DND-41 (cell line): ENCODE measurements at regions not wholly inside any gene's neighbourhood (a gene's known extent, or its start where the extent isn't known, plus 50 kb on each side); places are given as distances from the start of the nearest gene placed in this dataset.

Experiments
- ATAC-seq: fragments of 200-7000 bp; cut with Tn5 transposase; 3 replicates; pipeline ENCODE4 v1.9.1; 2021; ENCODE audit warnings: low read depth; ENCODE audit not compliant: insufficient read depth
- DNase-seq: peaks from one replicate; pipeline ENCODE4 v3.0.0-alpha.2; 2020
- H2AFZ ChIP-seq: 2 replicates; pipeline ENCODE4 v1.6.0; 2012; ENCODE audit warnings: low read depth, low read length
- H3K27ac ChIP-seq: 2 replicates; pipeline ENCODE4 v1.5.1; 2012; ENCODE audit warnings: low read length, inconsistent platforms
- H3K27me3 ChIP-seq: fragments of 200-600 bp; sonication (generic); 2 replicates; pipeline ENCODE4 v1.6.0; 2012; ENCODE audit warnings: low read length, mild to moderate bottlenecking, inconsistent platforms; ENCODE audit not compliant: insufficient read depth, poor library complexity
- H3K36me3 ChIP-seq: 2 replicates; pipeline ENCODE4 v1.5.1; 2012; ENCODE audit warnings: low read length, inconsistent platforms; ENCODE audit not compliant: insufficient read depth
- H3K4me1 ChIP-seq: 2 replicates; pipeline ENCODE4 v1.5.1; 2012; ENCODE audit warnings: mild to moderate bottlenecking, low read length; ENCODE audit not compliant: insufficient read depth
- H3K4me2 ChIP-seq: 2 replicates; pipeline ENCODE4 v1.6.0; 2012; ENCODE audit warnings: mild to moderate bottlenecking, moderate library complexity, low read length, inconsistent platforms; ENCODE audit not compliant: insufficient read depth
- H3K4me3 ChIP-seq, 2 experiments: fragments of 200-600 bp in 1 of 2; shearing (Covaris generic) in 1 of 2; 2 replicates each; pipeline ENCODE4 v1.5.1; 2012 to 2016; ENCODE audit warnings: inconsistent platforms in 2 of 2, low read length in 2 of 2, mild to moderate bottlenecking in 2 of 2, low read depth in 1 of 2, moderate library complexity in 1 of 2
- H3K79me2 ChIP-seq: 2 replicates; pipeline ENCODE4 v1.6.0; 2012; ENCODE audit warnings: low read length, inconsistent platforms; ENCODE audit not compliant: insufficient read depth
- H3K9ac ChIP-seq: 2 replicates; pipeline ENCODE4 v1.6.0; 2012; ENCODE audit warnings: low read depth, mild to moderate bottlenecking, inconsistent platforms, low read length, moderate library complexity
- H3K9me3 ChIP-seq: 2 replicates; pipeline ENCODE4 v1.5.1; 2012; ENCODE audit warnings: low read length, moderate library complexity, mild to moderate bottlenecking, inconsistent platforms; ENCODE audit not compliant: insufficient read depth, severe bottlenecking
- H4K20me1 ChIP-seq: 2 replicates; pipeline ENCODE4 v1.6.0; 2012; ENCODE audit warnings: low read length; ENCODE audit not compliant: insufficient read depth
- CTCF ChIP-seq: IDR thresholded peaks from 2 replicates; pipeline ENCODE4 v1.5.1; 2012; ENCODE audit warnings: borderline replicate concordance, low read length, moderate library complexity, mild to moderate bottlenecking; ENCODE audit not compliant: poor library complexity, severe bottlenecking; ENCODE audit errors: extremely low read depth
- EZH2 ChIP-seq: IDR thresholded peaks from 3 replicates; pipeline ENCODE4 v1.6.1; 2012; ENCODE audit warnings: borderline replicate concordance, low read depth, mild to moderate bottlenecking, moderate library complexity, low read length, inconsistent platforms; ENCODE audit not compliant: severe bottlenecking

GRCh38 chr14:29282169-29282568 lies 515.6 kb downstream of the FOXG1 start:
- no peaks in the 10 kb centered on the region for H3K79me2 ChIP-seq
- H3K4me3 ChIP-seq, result no peak overlapping the region
- no peaks in the 10 kb centered on the region for H3K4me1 ChIP-seq
- H3K9me3 ChIP-seq, result no peaks in the 10 kb centered on the region
- H3K36me3 ChIP-seq, result no peaks in the 10 kb centered on the region
- no peak overlapping the region for H3K9ac ChIP-seq
- ATAC-seq, result no peak
- no peak overlapping the region for H2AFZ ChIP-seq
- H3K27ac ChIP-seq, result no peak overlapping the region
- H4K20me1 ChIP-seq, result no peaks in the 10 kb centered on the region
- H3K27me3 ChIP-seq, result no peaks in the 10 kb centered on the region
- TF ChIP-seq EZH2 (no peak), CTCF (no peak)
- no peak for DNase-seq
- H3K4me2 ChIP-seq, result no peak overlapping the region

GRCh38 chr14:29290441-29290840 lies 523.9 kb downstream of the FOXG1 start:
- H3K79me2 ChIP-seq, result no peaks in the 10 kb centered on the region
- H3K4me3 ChIP-seq, result no peak overlapping the region
- H3K27ac ChIP-seq, result no peak overlapping the region
- TF ChIP-seq EZH2, result no peak
- no peak for TF ChIP-seq CTCF
- no peaks in the 10 kb centered on the region for H4K20me1 ChIP-seq
- H3K36me3 ChIP-seq, result no peaks in the 10 kb centered on the region
- DNase-seq, result no peak
- no peak for ATAC-seq
- no peak overlapping the region for H3K4me2 ChIP-seq
- H3K27me3 ChIP-seq, result no peaks in the 10 kb centered on the region
- no peak overlapping the region for H3K9ac ChIP-seq
- no peak overlapping the region for H2AFZ ChIP-seq
- no peaks in the 10 kb centered on the region for H3K4me1 ChIP-seq
- peaks cover 6% of the 10 kb centered on the region for H3K9me3 ChIP-seq

DNA sequence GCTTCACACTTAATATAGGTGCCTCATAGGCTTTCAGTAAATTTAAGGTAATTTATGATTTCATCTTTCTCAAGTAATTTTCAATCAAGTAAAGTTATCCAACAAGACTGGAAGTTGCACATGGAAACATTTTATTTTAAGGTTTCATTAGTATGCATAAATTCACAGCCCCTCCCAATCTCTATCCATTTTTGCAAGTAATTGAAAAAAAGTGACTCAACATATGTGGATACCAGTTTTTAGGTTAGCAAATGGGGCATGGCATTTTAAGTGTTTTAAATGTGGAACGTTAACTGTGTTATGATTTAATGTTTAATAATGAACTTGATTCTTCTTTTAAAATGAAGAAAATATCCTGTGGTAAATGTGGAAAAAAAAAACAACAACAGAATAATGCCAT lies 532.8 kb downstream of the FOXG1 start:
- no peak overlapping the region for H3K27ac ChIP-seq
- TF ChIP-seq CTCF (no peak), EZH2 (no peak)
- H3K79me2 ChIP-seq, result no peaks in the 10 kb centered on the region
- H4K20me1 ChIP-seq, result no peaks in the 10 kb centered on the region
- no peaks in the 10 kb centered on the region for H3K36me3 ChIP-seq
- H3K4me1 ChIP-seq, result no peaks in the 10 kb centered on the region
- DNase-seq (no peak), ATAC-seq (no peak)
- no peak overlapping the region for H3K4me2 ChIP-seq
- no peak overlapping the region for H3K4me3 ChIP-seq
- H3K9ac ChIP-seq, result no peak overlapping the region
- H3K27me3 ChIP-seq, result no peaks in the 10 kb centered on the region
- H3K9me3 ChIP-seq, result peaks cover 6% of the 10 kb centered on the region
- no peak overlapping the region for H2AFZ ChIP-seq

- ATAC-seq (no peak), DNase-seq (no peak)
- Histone ChIP-seq H4K20me1 (no peaks in the 10 kb centered on the region), H3K4me2 (no peak overlapping the region), H3K4me1 (no peaks in the 10 kb centered on the region), H3K4me3 (no peak overlapping the region), H3K79me2 (no peaks in the 10 kb centered on the region), H3K36me3 (no peaks in the 10 kb centered on the region), H3K9ac (no peak overlapping the region), H3K9me3 (peaks cover 2% of the 10 kb centered on the region), H3K27me3 (no peaks in the 10 kb centered on the region), H3K27ac (no peak overlapping the region), H2AFZ (no peak overlapping the region)
- TF ChIP-seq CTCF (no peak), EZH2 (no peak)
These were observed 535.0 kb downstream of the FOXG1 start for GRCh38 chr14:29301571-29301970.
